ENCODE measurements at regions not wholly inside any gene's neighbourhood (a gene's known extent, or its start where the extent isn't known, plus 50 kb on each side); places are given as distances from the start of the nearest gene placed in this dataset.

GRCh38 chr1:221306239-221306638 is 427.0 kb downstream of the HLX start:
- Histone ChIP-seq H3K4me3 (ENCODE audit: low read depth, low read length) (no peak overlapping the region), H3K9me3 (no peaks in the 10 kb centered on the region), H3K27me3 (replicated peaks; ENCODE audit: control insufficient read depth, insufficient read depth, low read length) (no peaks in the 10 kb centered on the region), H3K4me1 (no peaks in the 10 kb centered on the region), H3K36me3 (ENCODE audit: control insufficient read depth, insufficient read depth, low read length) (no peaks in the 10 kb centered on the region)
- Mint-ChIP-seq H3K36me3 (ENCODE audit: insufficient read depth, unreplicated experiment) (no peaks in the 10 kb centered on the region), H3K27ac (ENCODE audit: unreplicated experiment) (no peak overlapping the region), H3K9me3 (ENCODE audit: unreplicated experiment) (no peaks in the 10 kb centered on the region), H3K27me3 (ENCODE audit: insufficient read depth, unreplicated experiment) (peaks cover 6% of the 10 kb centered on the region), H3K4me3 (ENCODE audit: unreplicated experiment) (no peak overlapping the region), H3K4me1 (ENCODE audit: low read depth, unreplicated experiment) (no peaks in the 10 kb centered on the region)
- POLR2A ChIA-PET: no interaction called here
- intact Hi-C loops (cut with micrococcal nuclease; ENCODE audit: unreplicated experiment): no loop called here
- no peak for DNase-seq
- BruUV-seq (replicated peaks): no TSS peak
- CTCF ChIA-PET: no interaction called here
- TF ChIP-seq CTCF (IDR thresholded peaks at IDR 0.05; ENCODE audit: insufficient read depth in 1 of 2, low read depth in 1 of 2, low read length in 1 of 2, severe bottlenecking in 1 of 2, unreplicated experiment in 1 of 2): no peak

GRCh38 chr1:221308534-221309511 is 429.6 kb downstream of the HLX start:
- ChIA-PET POLR2A (no interaction called here), CTCF (no interaction called here)
- intact Hi-C loops (cut with micrococcal nuclease; ENCODE audit: unreplicated experiment): no loop called here
- no peak for DNase-seq
- no peaks in the 10 kb centered on the region for H3K9me3 ChIP-seq
- Mint-ChIP-seq H3K36me3 (ENCODE audit: insufficient read depth, unreplicated experiment) (no peaks in the 10 kb centered on the region), H3K27ac (ENCODE audit: unreplicated experiment) (no peak overlapping the region), H3K4me1 (ENCODE audit: low read depth, unreplicated experiment) (no peaks in the 10 kb centered on the region), H3K4me3 (ENCODE audit: unreplicated experiment) (no peak overlapping the region), H3K27me3 (ENCODE audit: insufficient read depth, unreplicated experiment) (peaks cover 6% of the 10 kb centered on the region), H3K9me3 (ENCODE audit: unreplicated experiment) (no peaks in the 10 kb centered on the region)
- no peaks in the 10 kb centered on the region for H3K36me3 ChIP-seq (ENCODE audit: control insufficient read depth, insufficient read depth, low read length)
- no peaks in the 10 kb centered on the region for H3K27me3 ChIP-seq (replicated peaks; ENCODE audit: control insufficient read depth, insufficient read depth, low read length)
- TF ChIP-seq CTCF (IDR thresholded peaks at IDR 0.05; ENCODE audit: insufficient read depth in 1 of 2, low read depth in 1 of 2, low read length in 1 of 2, severe bottlenecking in 1 of 2, unreplicated experiment in 1 of 2): no peak
- no TSS peak for BruUV-seq (replicated peaks)
- H3K4me3 ChIP-seq (ENCODE audit: low read depth, low read length): no peak overlapping the region
- no peaks in the 10 kb centered on the region for H3K4me1 ChIP-seq

- DNase-seq: no peak
- Mint-ChIP-seq H3K4me3 (ENCODE audit: unreplicated experiment) (no peak overlapping the region), H3K4me1 (ENCODE audit: low read depth, unreplicated experiment) (no peaks in the 10 kb centered on the region), H3K36me3 (ENCODE audit: insufficient read depth, unreplicated experiment) (no peaks in the 10 kb centered on the region), H3K27me3 (ENCODE audit: insufficient read depth, unreplicated experiment) (peaks cover 6% of the 10 kb centered on the region), H3K27ac (ENCODE audit: unreplicated experiment) (no peak overlapping the region), H3K9me3 (ENCODE audit: unreplicated experiment) (no peaks in the 10 kb centered on the region)
- ChIA-PET CTCF (no interaction called here), POLR2A (no interaction called here)
- BruUV-seq (replicated peaks): no TSS peak
- no peaks in the 10 kb centered on the region for H3K4me1 ChIP-seq
- no peaks in the 10 kb centered on the region for H3K36me3 ChIP-seq (ENCODE audit: control insufficient read depth, insufficient read depth, low read length)
- no peaks in the 10 kb centered on the region for H3K9me3 ChIP-seq
- no peak for TF ChIP-seq CTCF (IDR thresholded peaks at IDR 0.05; ENCODE audit: insufficient read depth in 1 of 2, low read depth in 1 of 2, low read length in 1 of 2, severe bottlenecking in 1 of 2, unreplicated experiment in 1 of 2)
- no peak overlapping the region for H3K4me3 ChIP-seq (ENCODE audit: low read depth, low read length)
- no peaks in the 10 kb centered on the region for H3K27me3 ChIP-seq (replicated peaks; ENCODE audit: control insufficient read depth, insufficient read depth, low read length)
- intact Hi-C loops (cut with micrococcal nuclease; ENCODE audit: unreplicated experiment): no loop called here
Measured at GRCh38 chr1:221309723-221310122, 430.5 kb downstream of the HLX start.

Measured in Caco-2 (cell line).